GM23338 (cell line): ENCODE measurements at regions not wholly inside any gene's neighbourhood (a gene's known extent, or its start where the extent isn't known, plus 50 kb on each side); places are given as distances from the start of the nearest gene placed in this dataset.

Experiments used
- EZH2 ChIP-seq: fragments of 200-600 bp; sonication (generic); IDR thresholded peaks from one replicate; pipeline ENCODE4 v1.8.0; 2017; ENCODE audit warnings: antibody characterized with exemption, mild to moderate bottlenecking, low read depth; ENCODE audit not compliant: unreplicated experiment
- EZH2phosphoT487 ChIP-seq: fragments of 200-600 bp; sonication (generic); IDR thresholded peaks from one replicate; pipeline ENCODE4 v1.8.1; 2018; ENCODE audit warnings: antibody characterized with exemption; ENCODE audit not compliant: unreplicated experiment
- JUNB ChIP-seq: IDR thresholded peaks from one replicate; pipeline ENCODE4 v1.6.1; 2016; ENCODE audit warnings: antibody characterized with exemption; ENCODE audit not compliant: unreplicated experiment
- POLR2AphosphoS5 ChIP-seq: IDR thresholded peaks from 2 replicates; pipeline ENCODE4 v1.6.1; 2016; ENCODE audit warnings: antibody characterized with exemption, low read depth
- TF ChIP-seq, protein P1 (sequence below), 2 experiments: fragments of 200-600 bp in 1 of 2; sonication (generic) in 1 of 2; conservative IDR thresholded peaks; 2 replicates each; pipeline versions ENCODE4 v1.5.1 to v1.6.1; 2016 to 2017; ENCODE audit warnings: antibody characterized with exemption in 2 of 2, low read depth in 2 of 2, mild to moderate bottlenecking in 2 of 2, moderate library complexity in 1 of 2
- TF ChIP-seq, protein P2 (sequence below): IDR thresholded peaks from one replicate; pipeline ENCODE4 v1.6.1; 2018; ENCODE audit warnings: antibody characterized with exemption; ENCODE audit not compliant: unreplicated experiment
- TF ChIP-seq, protein P3 (sequence below): fragments of 250-450 bp; sonication (Bioruptor Pico); IDR thresholded peaks from 2 replicates; pipeline ENCODE4 v1.5.0; 2020; ENCODE audit warnings: mild to moderate bottlenecking, moderate library complexity

DNA sequence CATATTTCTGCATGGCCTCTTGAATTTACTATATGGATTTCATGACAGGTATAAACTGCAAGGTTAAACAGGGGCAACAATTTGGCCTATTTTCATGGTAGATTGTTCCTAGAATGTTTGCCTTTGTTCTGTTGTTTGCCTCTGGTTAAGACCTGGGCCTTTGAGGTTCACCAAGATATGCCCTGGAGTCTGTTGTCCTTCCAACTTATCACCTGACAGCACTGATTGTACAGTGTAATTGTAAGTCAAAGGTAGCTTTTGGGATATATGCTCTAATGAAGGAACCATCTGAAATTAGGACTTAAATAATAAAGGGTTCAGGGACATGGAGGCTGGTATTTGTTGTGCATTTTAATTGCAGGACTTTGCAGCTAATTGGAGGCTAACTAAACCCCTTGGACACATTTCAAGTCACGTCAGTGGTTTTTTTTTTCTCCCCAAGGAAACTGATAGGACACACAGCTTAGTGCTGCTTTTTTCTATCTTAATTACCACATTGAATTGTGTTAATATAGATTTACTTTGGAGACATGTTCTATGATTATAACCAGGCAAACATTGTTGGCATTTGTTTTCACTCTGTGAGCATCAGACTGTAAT lies 771.2 kb upstream of the LINC00305 start:
- TF ChIP-seq EZH2 (no peak), POLR2AphosphoS5 (no peak), EZH2phosphoT487 (no peak), JUNB (no peak)
- TF ChIP-seq, protein P1, sequence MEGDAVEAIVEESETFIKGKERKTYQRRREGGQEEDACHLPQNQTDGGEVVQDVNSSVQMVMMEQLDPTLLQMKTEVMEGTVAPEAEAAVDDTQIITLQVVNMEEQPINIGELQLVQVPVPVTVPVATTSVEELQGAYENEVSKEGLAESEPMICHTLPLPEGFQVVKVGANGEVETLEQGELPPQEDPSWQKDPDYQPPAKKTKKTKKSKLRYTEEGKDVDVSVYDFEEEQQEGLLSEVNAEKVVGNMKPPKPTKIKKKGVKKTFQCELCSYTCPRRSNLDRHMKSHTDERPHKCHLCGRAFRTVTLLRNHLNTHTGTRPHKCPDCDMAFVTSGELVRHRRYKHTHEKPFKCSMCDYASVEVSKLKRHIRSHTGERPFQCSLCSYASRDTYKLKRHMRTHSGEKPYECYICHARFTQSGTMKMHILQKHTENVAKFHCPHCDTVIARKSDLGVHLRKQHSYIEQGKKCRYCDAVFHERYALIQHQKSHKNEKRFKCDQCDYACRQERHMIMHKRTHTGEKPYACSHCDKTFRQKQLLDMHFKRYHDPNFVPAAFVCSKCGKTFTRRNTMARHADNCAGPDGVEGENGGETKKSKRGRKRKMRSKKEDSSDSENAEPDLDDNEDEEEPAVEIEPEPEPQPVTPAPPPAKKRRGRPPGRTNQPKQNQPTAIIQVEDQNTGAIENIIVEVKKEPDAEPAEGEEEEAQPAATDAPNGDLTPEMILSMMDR (conservative IDR thresholded peaks at IDR 0.05; ENCODE audit: low read depth in 2 of 2), result no peak
- TF ChIP-seq, protein P2, sequence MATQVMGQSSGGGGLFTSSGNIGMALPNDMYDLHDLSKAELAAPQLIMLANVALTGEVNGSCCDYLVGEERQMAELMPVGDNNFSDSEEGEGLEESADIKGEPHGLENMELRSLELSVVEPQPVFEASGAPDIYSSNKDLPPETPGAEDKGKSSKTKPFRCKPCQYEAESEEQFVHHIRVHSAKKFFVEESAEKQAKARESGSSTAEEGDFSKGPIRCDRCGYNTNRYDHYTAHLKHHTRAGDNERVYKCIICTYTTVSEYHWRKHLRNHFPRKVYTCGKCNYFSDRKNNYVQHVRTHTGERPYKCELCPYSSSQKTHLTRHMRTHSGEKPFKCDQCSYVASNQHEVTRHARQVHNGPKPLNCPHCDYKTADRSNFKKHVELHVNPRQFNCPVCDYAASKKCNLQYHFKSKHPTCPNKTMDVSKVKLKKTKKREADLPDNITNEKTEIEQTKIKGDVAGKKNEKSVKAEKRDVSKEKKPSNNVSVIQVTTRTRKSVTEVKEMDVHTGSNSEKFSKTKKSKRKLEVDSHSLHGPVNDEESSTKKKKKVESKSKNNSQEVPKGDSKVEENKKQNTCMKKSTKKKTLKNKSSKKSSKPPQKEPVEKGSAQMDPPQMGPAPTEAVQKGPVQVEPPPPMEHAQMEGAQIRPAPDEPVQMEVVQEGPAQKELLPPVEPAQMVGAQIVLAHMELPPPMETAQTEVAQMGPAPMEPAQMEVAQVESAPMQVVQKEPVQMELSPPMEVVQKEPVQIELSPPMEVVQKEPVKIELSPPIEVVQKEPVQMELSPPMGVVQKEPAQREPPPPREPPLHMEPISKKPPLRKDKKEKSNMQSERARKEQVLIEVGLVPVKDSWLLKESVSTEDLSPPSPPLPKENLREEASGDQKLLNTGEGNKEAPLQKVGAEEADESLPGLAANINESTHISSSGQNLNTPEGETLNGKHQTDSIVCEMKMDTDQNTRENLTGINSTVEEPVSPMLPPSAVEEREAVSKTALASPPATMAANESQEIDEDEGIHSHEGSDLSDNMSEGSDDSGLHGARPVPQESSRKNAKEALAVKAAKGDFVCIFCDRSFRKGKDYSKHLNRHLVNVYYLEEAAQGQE, result no peak
- TF ChIP-seq, protein P3, sequence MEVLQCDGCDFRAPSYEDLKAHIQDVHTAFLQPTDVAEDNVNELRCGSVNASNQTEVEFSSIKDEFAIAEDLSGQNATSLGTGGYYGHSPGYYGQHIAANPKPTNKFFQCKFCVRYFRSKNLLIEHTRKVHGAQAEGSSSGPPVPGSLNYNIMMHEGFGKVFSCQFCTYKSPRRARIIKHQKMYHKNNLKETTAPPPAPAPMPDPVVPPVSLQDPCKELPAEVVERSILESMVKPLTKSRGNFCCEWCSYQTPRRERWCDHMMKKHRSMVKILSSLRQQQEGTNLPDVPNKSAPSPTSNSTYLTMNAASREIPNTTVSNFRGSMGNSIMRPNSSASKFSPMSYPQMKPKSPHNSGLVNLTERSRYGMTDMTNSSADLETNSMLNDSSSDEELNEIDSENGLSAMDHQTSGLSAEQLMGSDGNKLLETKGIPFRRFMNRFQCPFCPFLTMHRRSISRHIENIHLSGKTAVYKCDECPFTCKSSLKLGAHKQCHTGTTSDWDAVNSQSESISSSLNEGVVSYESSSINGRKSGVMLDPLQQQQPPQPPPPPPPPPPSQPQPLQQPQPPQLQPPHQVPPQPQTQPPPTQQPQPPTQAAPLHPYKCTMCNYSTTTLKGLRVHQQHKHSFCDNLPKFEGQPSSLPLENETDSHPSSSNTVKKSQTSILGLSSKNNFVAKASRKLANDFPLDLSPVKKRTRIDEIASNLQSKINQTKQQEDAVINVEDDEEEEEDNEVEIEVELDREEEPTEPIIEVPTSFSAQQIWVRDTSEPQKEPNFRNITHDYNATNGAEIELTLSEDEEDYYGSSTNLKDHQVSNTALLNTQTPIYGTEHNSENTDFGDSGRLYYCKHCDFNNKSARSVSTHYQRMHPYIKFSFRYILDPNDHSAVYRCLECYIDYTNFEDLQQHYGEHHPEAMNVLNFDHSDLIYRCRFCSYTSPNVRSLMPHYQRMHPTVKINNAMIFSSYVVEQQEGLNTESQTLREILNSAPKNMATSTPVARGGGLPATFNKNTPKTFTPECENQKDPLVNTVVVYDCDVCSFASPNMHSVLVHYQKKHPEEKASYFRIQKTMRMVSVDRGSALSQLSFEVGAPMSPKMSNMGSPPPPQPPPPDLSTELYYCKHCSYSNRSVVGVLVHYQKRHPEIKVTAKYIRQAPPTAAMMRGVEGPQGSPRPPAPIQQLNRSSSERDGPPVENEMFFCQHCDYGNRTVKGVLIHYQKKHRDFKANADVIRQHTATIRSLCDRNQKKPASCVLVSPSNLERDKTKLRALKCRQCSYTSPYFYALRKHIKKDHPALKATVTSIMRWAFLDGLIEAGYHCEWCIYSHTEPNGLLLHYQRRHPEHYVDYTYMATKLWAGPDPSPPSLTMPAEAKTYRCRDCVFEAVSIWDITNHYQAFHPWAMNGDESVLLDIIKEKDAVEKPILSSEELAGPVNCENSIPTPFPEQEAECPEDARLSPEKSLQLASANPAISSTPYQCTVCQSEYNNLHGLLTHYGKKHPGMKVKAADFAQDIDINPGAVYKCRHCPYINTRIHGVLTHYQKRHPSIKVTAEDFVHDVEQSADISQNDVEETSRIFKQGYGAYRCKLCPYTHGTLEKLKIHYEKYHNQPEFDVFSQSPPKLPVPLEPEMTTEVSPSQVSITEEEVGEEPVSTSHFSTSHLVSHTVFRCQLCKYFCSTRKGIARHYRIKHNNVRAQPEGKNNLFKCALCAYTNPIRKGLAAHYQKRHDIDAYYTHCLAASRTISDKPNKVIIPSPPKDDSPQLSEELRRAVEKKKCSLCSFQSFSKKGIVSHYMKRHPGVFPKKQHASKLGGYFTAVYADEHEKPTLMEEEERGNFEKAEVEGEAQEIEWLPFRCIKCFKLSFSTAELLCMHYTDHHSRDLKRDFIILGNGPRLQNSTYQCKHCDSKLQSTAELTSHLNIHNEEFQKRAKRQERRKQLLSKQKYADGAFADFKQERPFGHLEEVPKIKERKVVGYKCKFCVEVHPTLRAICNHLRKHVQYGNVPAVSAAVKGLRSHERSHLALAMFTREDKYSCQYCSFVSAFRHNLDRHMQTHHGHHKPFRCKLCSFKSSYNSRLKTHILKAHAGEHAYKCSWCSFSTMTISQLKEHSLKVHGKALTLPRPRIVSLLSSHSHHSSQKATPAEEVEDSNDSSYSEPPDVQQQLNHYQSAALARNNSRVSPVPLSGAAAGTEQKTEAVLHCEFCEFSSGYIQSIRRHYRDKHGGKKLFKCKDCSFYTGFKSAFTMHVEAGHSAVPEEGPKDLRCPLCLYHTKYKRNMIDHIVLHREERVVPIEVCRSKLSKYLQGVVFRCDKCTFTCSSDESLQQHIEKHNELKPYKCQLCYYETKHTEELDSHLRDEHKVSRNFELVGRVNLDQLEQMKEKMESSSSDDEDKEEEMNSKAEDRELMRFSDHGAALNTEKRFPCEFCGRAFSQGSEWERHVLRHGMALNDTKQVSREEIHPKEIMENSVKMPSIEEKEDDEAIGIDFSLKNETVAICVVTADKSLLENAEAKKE, result no peak
